GM23338 (cell line): ENCODE measurements at regions not wholly inside any gene's neighbourhood (a gene's known extent, or its start where the extent isn't known, plus 50 kb on each side); places are given as distances from the start of the nearest gene placed in this dataset.

Experiments used
- CTCF ChIP-seq, 2 experiments: fragments of 200-600 bp in 1 of 2; sonication (generic) in 1 of 2; conservative IDR thresholded peaks; 2 replicates each; pipeline versions ENCODE4 v1.5.1 to v1.6.1; 2016 to 2017; ENCODE audit warnings: antibody characterized with exemption in 2 of 2, low read depth in 2 of 2, mild to moderate bottlenecking in 2 of 2, moderate library complexity in 1 of 2
- ETS1 ChIP-seq: IDR thresholded peaks from 2 replicates; pipeline ENCODE4 v1.6.1; 2016; ENCODE audit warnings: antibody characterized with exemption
- EZH2phosphoT487 ChIP-seq: fragments of 200-600 bp; sonication (generic); IDR thresholded peaks from one replicate; pipeline ENCODE4 v1.8.1; 2018; ENCODE audit warnings: antibody characterized with exemption; ENCODE audit not compliant: unreplicated experiment
- NANOG ChIP-seq: IDR thresholded peaks from 2 replicates; pipeline ENCODE4 v1.6.1; 2016; ENCODE audit warnings: antibody characterized with exemption, borderline replicate concordance
- POLR2AphosphoS5 ChIP-seq: IDR thresholded peaks from 2 replicates; pipeline ENCODE4 v1.6.1; 2016; ENCODE audit warnings: antibody characterized with exemption, low read depth
- ZNF462 ChIP-seq: fragments of 250-450 bp; sonication (Bioruptor Pico); IDR thresholded peaks from 2 replicates; pipeline ENCODE4 v1.5.0; 2020; ENCODE audit warnings: mild to moderate bottlenecking, moderate library complexity

- TF ChIP-seq ZNF462 (CRISPR knock-in tag) (no peak), NANOG (no peak), ETS1 (no peak), POLR2AphosphoS5 (no peak), EZH2phosphoT487 (no peak), CTCF (conservative IDR thresholded peaks at IDR 0.05; ENCODE audit: low read depth in 2 of 2) (no peak)
Measured at GRCh38 chr3:1798711-1799405, 299.8 kb upstream of the CNTN4 start (continued).
